NCI-H1436 (cell line): ENCODE measurements at regions not wholly inside any gene's neighbourhood (a gene's known extent, or its start where the extent isn't known, plus 50 kb on each side); places are given as distances from the start of the nearest gene placed in this dataset.

Experiments
- DNase-seq: peaks from one replicate; lab custom pipeline; 2025; lab: John Stamatoyannopoulos, UW

DNA sequence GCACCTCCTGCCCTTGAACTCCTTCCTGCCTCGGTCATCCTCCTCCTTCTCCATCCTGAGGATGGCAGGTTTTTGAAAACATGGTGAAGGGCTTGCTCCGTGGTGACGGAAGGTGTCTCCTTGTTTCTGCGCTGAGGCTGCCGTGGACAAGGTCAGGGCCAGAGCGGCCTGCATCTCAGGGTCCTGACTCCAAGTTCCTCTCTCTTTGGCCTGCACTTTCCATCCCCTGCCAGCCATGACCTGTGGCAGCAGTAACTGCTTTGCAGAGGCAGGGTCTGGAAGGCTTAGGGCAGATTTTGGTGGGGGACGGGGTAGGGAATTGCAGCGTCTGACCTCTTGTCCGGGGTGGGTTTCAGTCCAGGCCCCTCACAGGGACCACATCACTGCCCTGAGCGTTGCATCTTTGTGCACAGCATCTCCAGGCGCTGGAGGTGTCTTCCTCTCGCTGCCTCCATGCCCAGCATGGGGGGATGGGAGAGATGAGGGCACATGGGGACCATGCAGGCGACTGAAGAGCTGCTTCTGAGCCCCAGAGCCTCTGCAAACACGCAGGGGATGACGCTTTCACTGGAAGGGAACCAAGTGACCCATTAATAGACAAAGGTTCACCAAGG is 216.8 kb downstream of the TEX29 start:
- DNase-seq: no peak

DNA sequence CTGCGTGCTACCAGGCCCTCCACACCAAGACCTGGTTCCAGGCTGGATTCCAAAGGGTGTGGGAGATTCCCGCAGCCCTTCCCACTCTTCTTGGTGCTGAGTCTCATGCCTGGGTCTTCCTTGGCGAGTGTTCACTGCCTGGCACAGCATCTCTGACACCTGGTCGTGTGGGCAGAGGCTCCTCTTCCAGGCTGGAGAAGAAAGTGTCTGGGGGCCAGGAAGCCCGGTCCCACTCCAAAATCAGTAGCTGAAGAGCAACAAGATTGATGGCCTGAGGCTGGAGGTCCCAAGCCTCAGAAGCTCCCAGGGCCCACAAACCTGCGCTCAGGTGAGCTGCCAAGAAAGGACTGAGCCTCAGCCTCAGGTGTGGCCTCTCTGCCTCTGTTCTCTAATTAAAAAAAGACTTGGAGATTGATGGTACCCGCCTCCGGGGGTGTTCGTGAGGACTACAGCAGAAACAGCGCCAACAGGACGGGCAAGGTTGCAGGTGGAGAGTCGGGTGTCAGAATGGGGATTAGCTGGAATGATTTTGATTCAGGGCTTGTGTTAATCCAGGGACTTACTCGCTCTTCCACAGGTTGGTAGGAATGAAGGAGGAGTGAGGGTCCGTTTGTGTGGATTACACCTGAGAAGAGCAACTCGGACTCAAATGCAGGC is 217.5 kb downstream of the TEX29 start:
- no peak for DNase-seq

DNA sequence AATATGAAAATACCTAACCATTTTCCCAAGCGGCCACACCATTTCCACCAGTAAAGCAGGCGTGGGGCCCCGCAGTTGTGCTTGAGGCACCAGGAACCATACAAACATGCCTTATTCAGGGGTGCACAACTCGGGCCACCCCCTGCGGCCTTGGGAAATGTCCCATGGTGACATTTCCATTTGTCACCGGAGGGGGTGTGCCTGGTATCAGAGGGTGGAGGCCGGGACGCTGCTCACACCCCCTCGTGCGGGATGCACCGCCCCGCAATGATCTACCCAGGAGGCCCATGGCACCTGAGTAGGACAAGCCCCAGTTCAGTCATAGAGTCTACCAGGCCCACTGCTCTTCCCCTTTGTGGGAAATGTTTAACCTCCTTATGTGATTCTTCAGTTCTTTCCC is 218.8 kb downstream of the TEX29 start:
- DNase-seq: no peak

DNA sequence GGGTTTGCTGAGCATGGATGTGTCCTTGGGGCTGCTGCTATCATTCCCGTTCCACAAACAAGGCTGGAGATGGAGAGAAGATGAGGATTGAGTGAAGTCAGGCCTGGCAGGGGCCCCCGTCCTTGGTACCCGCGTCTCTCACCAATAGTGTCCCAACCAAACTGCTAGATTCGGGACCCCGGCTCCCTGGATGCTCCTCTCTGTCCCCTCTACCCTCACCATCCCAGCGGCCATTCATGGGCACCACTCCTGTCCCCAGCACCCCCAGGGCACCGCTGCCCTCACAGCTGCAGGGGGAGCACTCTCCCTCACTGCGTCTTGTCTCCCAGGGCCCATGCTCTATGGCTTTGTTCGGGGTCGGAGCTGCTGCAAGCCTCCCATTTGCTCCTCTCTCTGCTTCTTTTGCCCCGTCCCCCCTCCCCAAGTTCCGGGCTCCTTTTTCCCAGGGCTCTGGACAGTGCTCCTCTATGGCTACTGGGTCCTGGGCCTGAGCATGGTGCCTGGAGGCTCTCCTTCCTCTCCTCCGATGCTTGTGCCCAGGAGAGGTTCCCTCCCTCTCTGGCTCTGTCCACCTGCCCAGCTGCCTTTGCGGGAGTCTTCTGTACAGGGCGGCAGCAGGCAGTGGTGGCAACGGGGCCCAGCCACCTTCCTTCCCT is 219.5 kb downstream of the TEX29 start:
- no peak for DNase-seq

DNA sequence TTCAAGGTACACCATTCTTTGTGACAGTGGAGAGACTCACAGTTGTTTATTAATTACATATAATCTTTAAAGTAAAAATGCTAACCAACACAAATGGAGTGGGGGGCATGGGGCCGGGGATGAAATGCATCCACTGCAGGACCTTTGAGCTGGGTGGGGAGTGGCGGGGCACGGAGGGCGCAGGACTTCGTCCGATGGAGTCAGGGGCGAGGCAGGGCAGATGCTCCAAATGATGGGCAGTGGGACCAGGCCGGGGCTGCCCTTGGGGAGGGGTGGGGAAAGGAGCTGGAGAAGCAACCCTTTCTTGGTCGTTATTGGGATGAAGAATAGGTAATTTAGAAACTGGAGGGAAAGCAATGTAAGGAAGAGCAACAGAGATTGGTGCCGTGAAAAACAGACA is 220.0 kb downstream of the TEX29 start:
- DNase-seq: no peak

DNA sequence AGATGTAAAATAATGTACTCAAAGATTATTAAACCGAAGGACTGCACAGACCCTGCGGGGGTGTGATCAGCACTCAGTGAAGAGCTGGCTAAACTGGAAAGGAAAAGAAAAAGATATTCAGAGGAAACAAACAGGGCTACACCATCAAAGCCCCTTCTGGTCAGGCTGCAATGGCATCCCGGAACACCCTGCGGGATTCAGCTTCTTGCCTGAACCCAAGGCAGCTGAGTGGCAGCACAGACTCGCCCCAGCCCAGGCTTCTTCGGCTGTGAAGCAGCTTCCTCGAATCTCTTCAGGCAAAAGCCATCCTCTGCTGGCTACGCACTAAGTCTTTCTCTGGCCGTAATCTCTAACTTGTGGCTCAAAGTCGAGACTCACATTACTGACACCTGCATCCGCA is 220.9 kb downstream of the TEX29 start:
- no peak for DNase-seq

DNA sequence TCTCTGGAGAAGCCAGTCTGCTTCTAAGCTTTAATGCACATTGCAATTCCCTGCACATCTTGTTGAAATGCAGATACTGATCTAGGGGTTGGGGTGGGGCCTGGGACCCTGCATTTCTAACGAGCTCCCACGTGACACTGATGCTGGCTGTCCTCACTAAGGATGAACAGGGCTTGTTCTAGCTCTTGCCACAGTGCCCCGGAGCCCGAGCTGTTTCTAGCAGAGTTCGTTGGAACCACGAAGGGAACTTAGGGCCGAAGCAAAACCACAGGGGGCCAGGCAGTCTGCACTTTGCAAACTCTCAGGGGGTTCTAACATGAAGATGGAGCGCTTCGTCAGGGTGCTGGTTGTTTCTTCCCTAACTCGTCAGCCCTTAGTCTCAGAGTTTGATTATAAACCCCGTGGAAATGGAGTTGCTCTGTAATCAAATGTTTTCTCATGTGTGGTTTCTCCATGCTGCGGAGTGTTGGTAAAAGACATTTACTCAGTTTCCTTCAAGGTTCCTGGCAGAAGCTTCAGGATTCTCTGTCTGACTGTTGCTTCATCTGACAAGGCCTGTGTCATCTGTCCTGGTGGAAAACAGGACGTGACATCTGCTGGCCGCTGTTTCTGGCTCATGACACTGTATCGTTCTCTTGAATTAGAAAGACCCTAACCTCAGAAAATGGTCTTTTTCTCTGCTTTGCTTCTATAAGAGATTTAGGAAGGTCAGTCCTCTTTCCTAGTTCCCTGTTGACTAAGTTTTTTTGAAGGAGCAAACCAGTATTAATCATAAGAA is 221.5 kb downstream of the TEX29 start:
- DNase-seq: no peak

DNA sequence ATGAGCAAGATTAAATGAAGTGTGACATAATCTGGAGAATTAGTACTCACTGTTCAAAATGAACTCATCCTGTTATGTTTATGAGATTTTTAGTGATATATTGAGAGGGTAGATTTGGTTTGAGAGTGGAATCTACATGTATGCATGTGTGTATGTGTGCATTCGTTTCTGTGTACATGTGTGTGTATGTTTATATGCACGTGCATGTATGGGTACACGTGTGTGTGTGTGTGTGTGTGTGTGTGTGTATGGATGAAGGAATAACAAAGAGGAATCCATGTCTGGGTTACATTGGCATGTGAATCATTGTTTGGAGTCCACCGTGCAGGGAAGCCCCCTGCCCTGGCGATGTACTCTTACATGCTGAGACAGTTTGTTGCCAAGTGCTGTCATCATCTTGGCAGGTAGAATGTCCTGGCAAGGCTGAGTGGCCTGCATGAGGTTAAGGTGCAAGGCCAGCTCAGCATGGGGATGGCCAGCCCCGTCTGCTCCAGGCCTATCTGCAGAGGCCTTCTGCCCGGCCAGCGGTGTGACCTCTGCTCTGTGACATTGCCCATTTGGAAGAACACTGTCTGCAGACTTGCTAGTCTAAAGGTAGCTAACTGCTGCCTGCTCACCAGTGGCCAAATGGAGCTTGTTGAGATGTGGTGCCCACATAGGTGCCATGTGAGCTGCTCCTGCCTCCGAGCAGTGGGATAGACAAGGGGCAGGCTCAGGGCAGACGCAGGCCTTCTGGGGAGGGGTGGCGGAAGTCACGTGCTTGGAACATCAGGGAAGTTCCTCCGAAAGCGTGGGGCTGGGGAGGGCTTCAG is 222.3 kb downstream of the TEX29 start:
- DNase-seq: no peak

DNA sequence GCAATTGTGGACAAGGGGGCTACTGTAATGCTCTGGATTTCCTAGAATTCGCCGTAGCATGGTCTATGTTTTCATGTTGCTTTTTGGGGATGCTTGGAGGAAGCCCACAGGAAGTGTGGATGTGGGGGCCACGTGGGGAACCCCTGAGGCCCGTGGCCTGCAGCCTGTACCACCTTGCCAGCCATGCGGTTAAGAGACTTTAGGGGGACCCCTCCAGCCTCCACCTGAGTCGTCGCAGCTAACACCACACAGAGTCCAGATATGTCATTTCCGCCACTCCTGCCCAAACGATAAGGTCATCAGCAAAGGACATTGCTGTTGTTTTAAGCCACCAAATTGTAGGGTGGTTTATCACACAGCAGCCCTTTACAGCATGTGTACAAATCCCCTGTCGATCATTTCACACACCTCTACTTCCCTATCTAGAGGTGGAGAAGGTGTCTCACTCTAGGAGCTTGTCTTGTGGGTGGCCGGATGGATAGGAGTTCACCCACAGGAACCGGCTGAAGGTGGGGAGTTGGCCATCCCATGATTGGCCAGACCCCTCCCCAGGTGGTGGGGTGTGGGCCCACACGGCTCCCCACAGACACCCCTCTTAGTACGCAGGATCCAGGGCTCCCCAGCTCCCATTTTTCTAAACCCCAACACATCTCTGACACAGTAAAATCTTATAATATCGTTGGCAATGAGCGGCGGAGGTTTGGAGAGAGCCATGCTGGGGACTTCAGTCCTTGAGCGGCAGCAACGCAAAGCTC is 226.7 kb downstream of the TEX29 start:
- DNase-seq: no peak

DNA sequence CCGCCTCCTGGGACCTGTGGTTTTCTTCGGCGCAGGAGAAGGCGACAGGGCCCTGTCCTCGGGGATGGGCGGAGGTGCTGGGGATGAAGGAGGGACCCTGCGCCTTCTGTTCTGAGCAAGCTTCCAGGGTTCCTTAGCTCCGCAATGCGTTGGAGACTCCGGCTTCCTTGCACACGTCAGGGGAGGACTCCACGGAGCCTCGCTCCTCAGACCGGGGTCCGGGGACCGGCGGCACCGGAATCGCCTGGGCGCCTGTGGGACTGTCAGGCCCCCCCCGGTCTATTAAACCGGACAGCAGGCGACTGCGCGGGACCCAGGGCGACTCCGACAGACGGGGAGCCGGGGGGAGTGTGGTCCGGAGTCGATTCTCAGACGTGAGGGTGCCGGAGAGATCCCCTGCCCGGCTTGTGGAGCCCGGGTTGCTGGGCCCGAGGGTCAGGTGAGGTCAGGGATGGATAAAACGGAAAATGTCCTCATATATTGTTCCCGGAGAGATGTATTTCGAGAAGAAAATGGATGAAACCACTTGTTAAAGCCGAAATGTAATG is 227.4 kb downstream of the TEX29 start:
- no peak for DNase-seq

DNA sequence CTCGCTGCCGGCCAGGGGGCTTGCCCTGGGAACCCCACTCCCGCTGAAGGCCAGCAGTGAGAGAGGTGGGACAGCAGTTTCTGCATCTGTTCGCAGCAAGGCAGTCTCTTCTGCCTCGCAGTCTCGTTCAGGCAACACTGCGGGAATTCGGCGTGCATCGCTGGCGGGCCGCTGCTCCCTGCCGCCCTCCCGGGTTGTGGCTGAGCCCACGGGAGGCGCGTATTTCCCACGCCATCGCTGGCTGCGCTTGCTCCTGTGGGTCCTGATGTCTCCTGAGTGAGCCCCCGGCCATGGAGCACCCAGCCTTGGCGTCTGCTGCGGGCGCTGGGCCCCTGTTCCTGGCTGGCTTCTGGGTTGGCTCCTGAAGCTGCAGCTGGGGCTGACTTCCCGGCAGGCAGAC is 227.9 kb downstream of the TEX29 start:
- DNase-seq: no peak

DNA sequence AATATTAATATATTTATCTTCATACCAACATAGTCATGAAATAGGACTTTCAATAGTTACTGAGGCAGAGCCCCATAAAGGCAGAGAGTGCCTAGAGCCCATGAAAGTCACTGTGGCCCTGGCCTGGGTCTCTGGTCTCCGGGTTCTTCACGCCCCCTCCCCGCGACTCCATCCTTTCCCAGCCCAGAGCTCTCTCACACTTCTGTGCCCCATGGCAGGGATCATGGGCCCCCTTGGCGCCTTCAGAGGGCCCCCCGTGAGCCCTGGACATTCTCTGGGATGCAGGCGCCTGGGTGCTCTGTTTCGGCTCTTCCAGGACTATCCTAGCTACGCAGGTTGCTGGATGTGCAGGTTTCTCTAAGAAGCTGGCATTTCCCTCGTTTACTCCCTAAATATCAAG is 228.4 kb downstream of the TEX29 start:
- DNase-seq: no peak

DNA sequence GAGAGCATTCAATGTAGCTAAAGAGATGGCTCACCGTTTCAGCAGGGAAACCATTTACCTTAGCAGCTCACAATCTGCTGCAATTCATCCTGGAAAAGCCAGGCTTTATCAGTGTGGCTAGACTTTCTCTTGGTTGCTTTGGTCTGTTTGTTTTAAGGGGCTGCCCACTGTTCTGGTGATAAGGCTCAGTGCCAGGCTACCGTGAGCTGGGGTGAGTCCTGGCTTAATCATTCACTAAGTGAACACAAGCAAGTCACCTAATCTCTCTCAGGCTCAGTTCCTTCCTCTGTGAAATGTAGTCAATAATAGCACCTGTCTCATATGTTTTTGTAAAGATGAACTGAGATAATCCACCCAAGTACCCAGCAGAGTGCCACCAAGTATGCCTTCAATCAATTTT is 229.0 kb downstream of the TEX29 start:
- DNase-seq: no peak

DNA sequence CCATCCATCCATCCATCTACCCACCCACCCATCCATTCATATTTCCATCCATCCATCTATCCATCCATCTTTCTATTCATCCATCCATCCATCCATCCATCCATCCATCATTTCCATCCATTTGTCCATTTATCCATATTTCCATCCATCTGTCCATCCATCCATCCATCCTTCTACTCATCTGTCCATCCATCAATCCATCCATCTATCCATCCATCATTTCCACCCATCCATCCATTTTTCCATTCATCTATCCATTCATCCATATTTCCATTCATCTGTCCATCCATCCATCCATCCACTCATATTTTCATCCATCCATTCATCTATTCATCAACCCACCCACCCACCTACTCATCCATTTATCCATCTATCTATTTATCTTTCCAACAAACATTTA is 229.6 kb downstream of the TEX29 start:
- no peak for DNase-seq

DNA sequence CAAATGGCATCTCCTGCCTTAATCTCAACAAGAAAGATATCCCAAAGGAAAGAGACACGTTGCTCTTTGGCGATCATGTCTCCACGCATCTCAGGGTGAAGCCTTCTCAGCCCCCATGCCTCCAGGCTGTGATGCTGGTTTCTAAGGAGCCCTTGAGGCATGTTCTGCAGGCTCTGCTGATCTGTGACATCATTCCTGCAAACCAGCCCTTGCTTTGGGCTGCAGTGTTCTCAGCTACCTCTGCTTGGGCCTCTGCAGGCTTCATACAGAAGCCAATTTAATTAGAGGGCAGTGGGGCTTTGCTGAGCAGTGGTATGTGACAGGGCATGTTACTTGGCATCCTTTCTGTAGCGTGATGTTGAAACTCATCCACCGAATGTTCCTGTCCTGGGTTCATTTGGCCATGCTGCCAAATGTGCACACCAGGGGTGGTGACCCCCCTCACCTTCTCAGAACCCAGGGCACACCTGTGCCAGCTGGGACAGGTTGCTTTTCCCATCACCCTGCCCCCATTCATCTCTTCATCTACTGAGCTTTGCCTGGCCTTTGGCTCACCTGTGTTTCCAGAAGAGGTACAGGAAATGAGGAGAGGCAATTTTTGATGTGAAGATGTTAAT is 230.9 kb downstream of the TEX29 start:
- no peak for DNase-seq

DNA sequence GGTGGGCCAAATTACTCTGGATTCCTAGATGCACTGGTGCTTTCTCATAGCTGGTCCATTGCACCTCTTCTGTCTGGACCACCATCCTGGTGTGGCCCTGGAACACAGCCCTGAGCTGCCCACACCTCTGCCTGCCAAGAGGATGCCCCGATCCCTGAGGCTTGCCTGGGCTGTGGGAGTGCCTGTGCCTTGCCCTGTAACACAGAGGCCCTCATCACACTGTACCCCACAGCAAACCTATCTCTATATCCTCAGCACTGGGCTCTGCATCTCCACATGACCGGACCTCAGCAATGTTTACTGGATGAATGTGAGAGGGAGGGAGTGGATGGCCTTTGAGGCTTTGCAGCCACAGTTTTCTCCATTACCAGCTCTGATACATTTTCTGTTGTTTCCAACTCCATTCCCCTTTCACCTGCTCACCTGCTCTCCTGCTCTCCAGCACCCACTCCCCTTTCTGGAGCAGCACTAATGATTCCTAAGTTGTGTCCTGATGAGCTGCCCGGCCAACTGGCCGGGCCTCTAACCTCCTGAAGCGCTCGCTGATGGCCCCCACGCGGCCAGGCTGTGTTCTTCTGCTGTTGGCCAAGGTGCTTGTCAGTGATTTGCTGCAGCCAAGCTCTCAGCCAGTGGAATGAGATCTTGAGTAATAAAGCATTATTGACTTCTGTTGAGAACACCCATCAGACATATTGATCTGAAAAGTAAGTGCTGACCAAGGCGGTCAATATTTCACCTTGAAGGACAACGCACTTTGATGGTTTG is 232.6 kb downstream of the TEX29 start:
- DNase-seq: no peak

DNA sequence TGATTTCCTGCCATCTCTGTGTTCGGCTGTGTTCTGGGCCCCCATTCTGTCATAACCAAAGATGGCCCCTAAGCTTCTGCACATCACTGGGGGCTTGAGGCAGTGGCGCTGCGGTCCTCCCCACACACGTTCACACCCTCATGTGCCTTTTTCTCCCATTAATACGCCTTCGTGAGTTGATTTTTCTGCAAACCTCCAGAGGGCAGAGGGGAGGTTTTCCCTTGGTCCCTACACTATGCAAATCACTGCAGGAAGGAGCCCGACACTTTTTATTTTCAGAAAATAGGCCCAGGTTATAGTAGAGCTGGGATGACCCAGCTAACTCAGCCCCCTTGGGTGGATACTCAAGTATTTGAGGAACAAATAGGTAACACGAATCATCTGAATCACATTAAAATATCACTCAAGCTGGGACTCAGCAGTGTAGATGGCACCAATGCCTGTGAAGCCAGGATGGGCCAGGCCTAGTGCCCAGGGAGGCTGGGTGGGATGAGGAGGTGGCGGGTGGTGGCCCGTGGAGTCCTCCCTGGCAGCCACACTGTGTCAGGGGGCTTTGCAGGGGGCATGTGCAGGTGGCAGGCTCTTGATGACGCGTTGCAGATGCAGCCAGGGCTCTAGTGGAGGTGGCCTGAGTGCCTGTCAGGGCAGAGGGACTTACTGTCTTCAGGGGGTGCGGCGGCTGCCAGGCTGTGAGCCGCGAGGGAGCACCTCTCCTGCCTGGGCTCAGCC is 234.3 kb downstream of the TEX29 start:
- DNase-seq: no peak

DNA sequence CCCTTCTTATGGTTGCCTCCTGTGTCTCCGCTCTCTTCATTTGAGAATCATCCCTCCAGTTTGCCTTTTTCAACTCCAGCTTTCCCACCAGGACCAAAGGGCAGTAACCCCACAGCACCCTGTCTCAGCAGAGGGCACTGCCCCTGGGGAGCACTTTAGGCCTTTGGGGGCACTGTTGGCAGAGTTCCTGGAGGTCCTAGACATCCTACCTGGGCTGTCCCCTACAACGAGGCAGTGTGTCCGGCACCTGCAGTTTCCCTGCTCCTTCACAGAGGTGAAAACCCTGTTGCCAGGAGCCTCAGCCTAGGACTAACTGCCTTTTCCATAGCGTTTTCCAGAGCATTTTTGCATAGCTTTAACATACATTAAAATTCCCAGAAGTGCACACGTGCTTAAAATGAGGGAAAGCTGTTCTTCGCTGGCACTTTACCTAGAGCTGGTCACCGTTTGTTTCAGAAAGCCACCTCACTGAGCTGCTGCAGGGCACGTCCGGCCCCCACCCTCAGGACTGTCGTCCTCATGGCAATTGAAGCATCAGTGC is 234.9 kb downstream of the TEX29 start:
- no peak for DNase-seq

DNA sequence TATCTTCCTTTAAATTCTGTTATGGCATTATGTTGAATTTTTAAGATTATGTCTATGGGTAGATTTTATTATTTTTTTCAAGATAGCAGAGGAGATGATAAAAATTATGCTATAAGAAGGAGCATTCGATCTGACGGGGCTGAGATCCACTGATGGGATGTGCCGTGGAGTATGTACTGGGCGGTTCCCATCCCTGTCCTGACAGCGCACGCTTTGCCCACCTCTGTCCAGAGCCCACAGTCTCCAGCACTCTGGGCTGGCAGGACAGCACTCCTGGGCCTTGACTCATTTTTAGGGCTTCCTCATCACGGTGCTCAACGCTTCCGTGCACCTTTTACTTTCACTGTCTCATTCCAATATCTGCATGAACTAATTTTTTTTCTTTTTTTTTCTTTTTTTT is 235.5 kb downstream of the TEX29 start:
- DNase-seq: no peak
